HG03378 (cell line): ENCODE measurements at regions not wholly inside any gene's neighbourhood (a gene's known extent, or its start where the extent isn't known, plus 50 kb on each side); places are given as distances from the start of the nearest gene placed in this dataset.
A peak's percentile ranks its signal among the peaks of the same experiment; 100 is the strongest.
"Not testable (repeated sequence)": the region's sequence is repeated elsewhere in the genome, so short reads cannot be mapped to it uniquely, and the experiment has no call there.

Experiments used
- ATAC-seq: cut with Tn5 transposase; IDR thresholded peaks from one replicate; pipeline ENCODE4 v1.9.1; 2021; ENCODE audit warnings: mild to moderate bottlenecking, moderate library complexity; ENCODE audit not compliant: unreplicated experiment

GRCh38 chr2:203585516-203585915, 50.4 kb upstream of the RAPH1 start:
- no peak for ATAC-seq

GRCh38 chr2:203586206-203586605, 51.1 kb upstream of the RAPH1 start:
- ATAC-seq, result no peak

GRCh38 chr2:203586696-203587095, 51.6 kb upstream of the RAPH1 start:
- no peak for ATAC-seq

- no peak for ATAC-seq
Observed at GRCh38 chr2:203590496-203590895, 55.4 kb upstream of the RAPH1 start.

- no peak for ATAC-seq
Observed at GRCh38 chr2:203591642-203592041, 56.5 kb upstream of the RAPH1 start.

- no peak for ATAC-seq
Observed at GRCh38 chr2:203592470-203592869, 57.4 kb upstream of the RAPH1 start.

- ATAC-seq, result no peak
Observed at GRCh38 chr2:203594541-203594940, 59.4 kb upstream of the RAPH1 start.

GRCh38 chr2:203596183-203596582, 61.1 kb upstream of the RAPH1 start:
- no peak for ATAC-seq

GRCh38 chr2:203599509-203599908, 64.4 kb upstream of the RAPH1 start:
- peak; percentile 53 for ATAC-seq

GRCh38 chr2:203600286-203600685, 65.2 kb upstream of the RAPH1 start:
- ATAC-seq, result no peak

- ATAC-seq, result no peak
Observed at GRCh38 chr2:203603456-203604389, 68.6 kb upstream of the RAPH1 start.

- no peak for ATAC-seq
Observed at GRCh38 chr2:203605302-203605701, 70.2 kb upstream of the RAPH1 start.

GRCh38 chr2:203606051-203606450, 71.0 kb upstream of the RAPH1 start:
- no peak for ATAC-seq

- no peak for ATAC-seq
Observed at GRCh38 chr2:203610558-203610957, 75.5 kb upstream of the RAPH1 start.

GRCh38 chr2:203612246-203612645, 77.1 kb upstream of the RAPH1 start:
- no peak for ATAC-seq

GRCh38 chr2:203619267-203619878, 84.3 kb upstream of the RAPH1 start:
- ATAC-seq, result no peak

- ATAC-seq, result no peak
Observed at GRCh38 chr2:203621981-203622515, 84.4 kb upstream of the CD28 start.

GRCh38 chr2:203623096-203623495, 83.3 kb upstream of the CD28 start:
- ATAC-seq, result no peak

- no peak for ATAC-seq
Observed at GRCh38 chr2:203623661-203624060, 82.8 kb upstream of the CD28 start.

- no peak for ATAC-seq
Observed at GRCh38 chr2:203625701-203626100, 80.7 kb upstream of the CD28 start.

- ATAC-seq, result not testable (repeated sequence)
Observed at GRCh38 chr2:203626247-203626646, 80.2 kb upstream of the CD28 start.
